B cell (primary cell): ENCODE measurements at regions not wholly inside any gene's neighbourhood (a gene's known extent, or its start where the extent isn't known, plus 50 kb on each side); places are given as distances from the start of the nearest gene placed in this dataset.
"Not testable (repeated sequence)": the region's sequence is repeated elsewhere in the genome, so short reads cannot be mapped to it uniquely, and the experiment has no call there.

Experiments
- ATAC-seq: fragments of 200-7000 bp; cut with Tn5 transposase; one replicate; pipeline ENCODE4 v1.10.0; 2021; ENCODE audit warnings: low read depth, mild to moderate bottlenecking, moderate number of reproducible peaks, moderate library complexity
- CTCF ChIA-PET: fragments of 350-600 bp; sonication (Branson Sonifier 250); formaldehyde crosslinking; loops from one replicate; lab custom pipeline; 2021; ENCODE audit warnings: antibody characterized with exemption, inconsistent platforms; lab: Charles Lee
- POLR2A ChIA-PET: fragments of 350-600 bp; sonication (Branson Sonifier 250); formaldehyde crosslinking; loops from one replicate; lab custom pipeline; 2021; ENCODE audit warnings: antibody characterized with exemption; lab: Charles Lee
- DNase-seq: peaks from one replicate; pipeline ENCODE4 v3.0.0; 2013
- H2AFZ ChIP-seq: 2 replicates; pipeline ENCODE4 v1.6.1; 2012; ENCODE audit warnings: mild to moderate bottlenecking, low read depth, low read length; ENCODE audit not compliant: insufficient read depth, poor library complexity, severe bottlenecking
- H3K27ac ChIP-seq, 2 donors: 1 replicate in 1 of 2; 2 replicates in 1 of 2; pipeline ENCODE4 v1.5.1; 2012 to 2013; ENCODE audit warnings: low read length in 2 of 2, mild to moderate bottlenecking in 2 of 2, moderate library complexity in 1 of 2
- H3K27me3 ChIP-seq, 4 experiments: fragments of 200-600 bp in 1 of 4; sonication (generic) in 1 of 4; replicated peaks in 1 of 4; 1 replicate in 2 of 4; 2 replicates in 2 of 4; pipeline versions ENCODE4 v1.6.1 to v1.7.0; 2013 to 2016; ENCODE audit warnings: low read length in 3 of 4, mild to moderate bottlenecking in 2 of 4, mixed read lengths in 1 of 4, moderate library complexity in 1 of 4; ENCODE audit not compliant: insufficient read depth in 4 of 4, control insufficient read depth in 3 of 4; ENCODE audit errors: control extremely low read depth in 1 of 4
- H3K36me3 ChIP-seq, 2 experiments: replicated peaks in 1 of 2; 1 replicate in 1 of 2; 2 replicates in 1 of 2; pipeline versions ENCODE4 v1.6.1 to v1.7.1; 2013; ENCODE audit warnings: low read length in 1 of 2; ENCODE audit not compliant: insufficient read depth in 2 of 2, control insufficient read depth in 1 of 2; ENCODE audit errors: control extremely low read depth in 1 of 2, extremely low read depth in 1 of 2
- H3K4me1 ChIP-seq, 2 donors: fragments of 200-600 bp in 1 of 2; sonication (generic) in 1 of 2; 1 replicate in 1 of 2; 2 replicates in 1 of 2; pipeline versions ENCODE4 v1.5.1 to v1.6.1; 2013 to 2017; ENCODE audit warnings: low read length in 2 of 2; ENCODE audit not compliant: control insufficient read depth in 2 of 2, insufficient read depth in 2 of 2
- H3K4me2 ChIP-seq: replicated peaks from 2 replicates; pipeline ENCODE3; 2012; ENCODE audit warnings: mild to moderate bottlenecking, low read depth, low read length; ENCODE audit not compliant: poor library complexity, severe bottlenecking
- H3K4me3 ChIP-seq, 5 experiments: fragments of 200-600 bp in 1 of 5; sonication (generic) in 1 of 5; 1 replicate in 3 of 5; 2 replicates in 2 of 5; pipeline versions ENCODE4 v1.5.1 to v1.7.0; 2011 to 2016; ENCODE audit warnings: low read length in 4 of 5, mild to moderate bottlenecking in 4 of 5, low read depth in 2 of 5, control low read depth in 1 of 5, moderate library complexity in 1 of 5; ENCODE audit not compliant: insufficient read depth in 1 of 5; ENCODE audit errors: control extremely low read depth in 1 of 5, extremely low read depth in 1 of 5
- H3K79me2 ChIP-seq: fragments of 200-600 bp; sonication (generic); one replicate; pipeline ENCODE4 v1.6.0; 2016; ENCODE audit warnings: low read length; ENCODE audit not compliant: control insufficient read depth, insufficient read depth
- H3K9ac ChIP-seq: fragments of 200-600 bp; sonication (generic); 2 replicates; pipeline ENCODE4 v1.6.1; 2017; ENCODE audit warnings: mild to moderate bottlenecking, low read length, moderate library complexity
- H3K9me3 ChIP-seq, 3 donors: one replicate each; pipeline versions ENCODE4 v1.6.1 to v1.7.1; 2013; ENCODE audit warnings: low read length in 2 of 3; ENCODE audit not compliant: control insufficient read depth in 2 of 3, insufficient read depth in 1 of 3; ENCODE audit errors: control extremely low read depth in 1 of 3
- H4K20me1 ChIP-seq: 2 replicates; pipeline ENCODE4 v1.6.0; 2012; ENCODE audit warnings: mild to moderate bottlenecking, low read length; ENCODE audit not compliant: insufficient read depth, control insufficient read depth, poor library complexity, severe bottlenecking
- H3K27ac Mint-ChIP-seq: one replicate; pipeline ENCODE4 v1.8.0; 2021; ENCODE audit warnings: mixed read lengths
- H3K27me3 Mint-ChIP-seq: one replicate; pipeline ENCODE4 v1.8.0; 2021; ENCODE audit warnings: mixed read lengths
- H3K4me1 Mint-ChIP-seq: one replicate; pipeline ENCODE4 v1.8.0; 2021; ENCODE audit warnings: mixed read lengths
- H3K4me3 Mint-ChIP-seq: one replicate; pipeline ENCODE4 v1.8.0; 2021; ENCODE audit warnings: mixed read lengths
- H3K9me3 Mint-ChIP-seq: one replicate; pipeline ENCODE4 v1.8.0; 2022; ENCODE audit warnings: mixed read lengths; ENCODE audit not compliant: insufficient read depth
- WGBS: methylation state at CpG from one replicate; pipeline ENCODE4 v1.1.5; 2013; ENCODE audit warnings: missing lambda C conversion rate; ENCODE audit not compliant: insufficient coverage; 5-methylcytosine and 5-hydroxymethylcytosine counted together
- intact Hi-C: fragments of 100-400 bp; cut with micrococcal nuclease; formaldehyde crosslinking; loops from one replicate; pipeline ENCODE4 v1.10.0; 2022

DNA sequence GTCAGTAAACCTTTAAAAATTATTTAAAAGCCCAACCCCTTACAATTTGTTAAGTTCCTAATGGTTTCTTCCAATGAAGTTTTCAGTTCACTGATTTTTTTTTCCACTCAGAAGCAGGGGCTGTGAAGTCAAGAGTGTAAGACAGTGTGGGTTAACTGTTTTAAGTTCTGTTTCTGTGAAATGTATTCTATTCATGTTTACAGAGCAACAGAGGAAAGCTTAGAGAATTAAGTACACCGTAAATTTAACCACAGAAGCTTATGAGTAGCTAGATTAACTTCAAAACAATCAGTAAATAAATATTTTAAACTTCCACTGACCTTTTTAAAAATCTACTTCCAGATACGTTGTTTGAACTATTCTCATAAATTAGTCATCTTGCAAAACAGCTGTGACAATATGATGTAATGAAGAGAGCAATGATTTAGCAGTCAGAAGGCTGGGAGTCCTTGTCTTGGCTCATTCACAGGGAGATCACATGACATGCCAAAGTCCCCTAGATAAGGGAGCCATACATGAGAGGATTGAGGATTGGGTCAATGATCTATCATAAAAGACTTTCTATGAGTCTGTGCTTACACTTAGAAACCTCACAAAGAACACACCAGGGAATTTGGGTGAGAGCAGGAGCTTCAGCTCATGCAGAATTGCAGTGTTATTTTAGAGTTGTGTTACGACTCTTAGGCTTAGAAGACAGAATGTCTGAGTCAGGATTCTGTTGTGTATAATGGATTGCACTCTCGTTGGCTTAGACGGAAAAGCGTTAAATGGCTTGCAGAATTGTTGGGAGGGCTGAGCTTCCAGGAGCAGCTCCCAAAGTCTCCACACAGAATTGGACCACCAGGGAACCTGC, 85.8 kb downstream of the CDRT15L2 start:
- CTCF ChIA-PET, ATAC-seq, H4K20me1 ChIP-seq, H3K27ac Mint-ChIP-seq, H3K36me3 ChIP-seq, H3K4me2 ChIP-seq, H2AFZ ChIP-seq, POLR2A ChIA-PET, H3K79me2 ChIP-seq, H3K4me1 Mint-ChIP-seq, H3K9ac ChIP-seq, H3K4me3 Mint-ChIP-seq, DNase-seq, H3K4me1 ChIP-seq, intact Hi-C loops, H3K27me3 Mint-ChIP-seq, H3K9me3 ChIP-seq, H3K4me3 ChIP-seq, H3K27ac ChIP-seq, H3K27me3 ChIP-seq, H3K9me3 Mint-ChIP-seq: not testable (repeated sequence)
- WGBS: no CpG with 5 or more reads among the region's 6 CpGs

DNA sequence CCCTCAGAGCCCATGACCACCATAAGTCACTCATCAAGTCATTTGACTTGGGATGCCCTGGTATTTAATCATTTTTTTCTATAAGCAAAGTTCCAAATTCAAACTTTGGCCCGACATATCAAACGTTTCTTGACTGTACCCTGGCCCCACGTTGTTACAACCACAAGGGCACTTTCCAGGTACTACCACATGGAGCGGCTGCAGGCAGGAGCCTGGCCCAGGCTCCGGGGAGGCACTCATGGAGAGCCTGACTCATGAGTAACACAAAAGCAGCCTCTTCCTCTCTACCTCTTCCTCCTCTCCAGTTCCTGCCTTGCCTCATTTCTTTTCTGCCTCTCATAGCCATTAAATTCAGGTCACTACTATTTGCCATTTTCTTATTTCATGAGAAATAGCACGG, 87.2 kb downstream of the CDRT15L2 start:
- H2AFZ ChIP-seq, H4K20me1 ChIP-seq, DNase-seq, H3K36me3 ChIP-seq, H3K4me3 Mint-ChIP-seq, H3K79me2 ChIP-seq, H3K9me3 ChIP-seq, H3K4me2 ChIP-seq, H3K27me3 ChIP-seq, H3K27ac ChIP-seq, H3K4me1 ChIP-seq, ATAC-seq, H3K27me3 Mint-ChIP-seq, H3K4me1 Mint-ChIP-seq, H3K4me3 ChIP-seq, H3K9ac ChIP-seq, intact Hi-C loops, H3K27ac Mint-ChIP-seq, POLR2A ChIA-PET, H3K9me3 Mint-ChIP-seq, CTCF ChIA-PET: not testable (repeated sequence)
- no CpG with 5 or more reads among the region's 6 CpGs for WGBS

DNA sequence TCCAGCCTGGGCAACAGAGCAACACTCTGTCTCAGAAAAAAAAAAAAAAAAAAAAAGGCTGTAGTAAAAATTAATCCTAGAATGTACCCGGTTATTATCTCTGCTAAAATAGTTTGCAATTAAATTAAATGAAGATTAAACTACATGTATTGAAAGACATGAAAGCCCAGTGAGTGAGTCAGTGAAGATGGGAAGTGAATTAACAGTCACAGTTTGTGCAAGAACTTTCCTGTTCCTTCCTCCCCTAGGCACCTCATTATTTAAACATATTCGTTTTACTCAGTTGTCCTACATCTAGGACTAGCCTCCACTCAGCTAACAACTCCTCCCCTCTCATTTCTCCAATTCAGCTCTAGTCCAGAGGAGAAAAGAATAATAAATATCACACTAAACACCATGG, 88.2 kb downstream of the CDRT15L2 start:
- H3K9me3 Mint-ChIP-seq, H3K9ac ChIP-seq, H3K9me3 ChIP-seq, H3K4me2 ChIP-seq, H3K27me3 Mint-ChIP-seq, ATAC-seq, DNase-seq, H3K4me3 ChIP-seq, H3K4me3 Mint-ChIP-seq, POLR2A ChIA-PET, H3K27ac ChIP-seq, intact Hi-C loops, H4K20me1 ChIP-seq, H2AFZ ChIP-seq, H3K4me1 Mint-ChIP-seq, H3K27ac Mint-ChIP-seq, H3K27me3 ChIP-seq, CTCF ChIA-PET, H3K4me1 ChIP-seq, H3K36me3 ChIP-seq, H3K79me2 ChIP-seq: not testable (repeated sequence)
- WGBS: no CpG with 5 or more reads among the region's 2 CpGs

DNA sequence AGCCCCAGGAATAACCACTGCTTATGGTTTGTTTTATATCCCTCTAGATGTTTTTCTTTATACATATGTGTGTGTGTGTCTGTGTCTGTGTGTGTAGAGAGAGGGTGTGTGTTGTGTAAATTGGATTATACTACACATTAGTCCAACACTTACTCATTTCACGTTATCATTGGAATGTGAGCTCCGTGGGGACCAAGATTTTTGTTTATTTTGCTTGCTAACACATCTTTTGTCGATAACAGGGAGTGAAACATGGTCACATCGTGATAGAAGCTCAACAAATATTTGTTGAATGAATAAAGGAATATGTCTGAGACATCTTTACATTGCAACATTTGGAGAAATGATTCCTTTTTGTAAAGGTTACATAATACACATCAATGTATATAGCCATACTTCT, 88.8 kb downstream of the CDRT15L2 start:
- H3K4me2 ChIP-seq, H3K4me1 Mint-ChIP-seq, H3K27me3 Mint-ChIP-seq, H3K9ac ChIP-seq, H3K9me3 Mint-ChIP-seq, H3K4me1 ChIP-seq, H3K27ac Mint-ChIP-seq, H3K9me3 ChIP-seq, H3K27me3 ChIP-seq, POLR2A ChIA-PET, H3K4me3 Mint-ChIP-seq, intact Hi-C loops, H2AFZ ChIP-seq, DNase-seq, CTCF ChIA-PET, H4K20me1 ChIP-seq, H3K79me2 ChIP-seq, H3K27ac ChIP-seq, ATAC-seq, H3K4me3 ChIP-seq, H3K36me3 ChIP-seq: not testable (repeated sequence)
- no CpG with 5 or more reads among the region's 4 CpGs for WGBS
